Ovary (tissue), 7 donors: ENCODE measurements at regions not wholly inside any gene's neighbourhood (a gene's known extent, or its start where the extent isn't known, plus 50 kb on each side); places are given as distances from the start of the nearest gene placed in this dataset.

ENCODE experiments used
- DNase-seq, 5 donors: peaks; one replicate each; pipeline ENCODE4 v3.0.0-alpha.2; 2019 to 2020
- H3K27ac ChIP-seq, 2 donors: fragments of 200-600 bp; one replicate each; pipeline versions ENCODE4 v1.5.1 to v1.8.0; 2019 to 2022
- H3K27me3 ChIP-seq: fragments of 200-600 bp; one replicate; pipeline ENCODE4 v1.8.0; 2022
- H3K36me3 ChIP-seq: fragments of 200-600 bp; sonication (generic); one replicate; pipeline ENCODE4 v1.5.1; 2019
- H3K4me1 ChIP-seq: one replicate; pipeline ENCODE4 v1.8.1; 2013; ENCODE audit warnings: mild to moderate bottlenecking, moderate library complexity; ENCODE audit not compliant: insufficient read depth
- H3K4me3 ChIP-seq: fragments of 200-600 bp; sonication (generic); one replicate; pipeline ENCODE4 v1.5.1; 2017
- H3K9me3 ChIP-seq, 2 donors: fragments of 200-600 bp in 1 of 2; sonication (generic) in 1 of 2; one replicate each; pipeline versions ENCODE4 v1.5.1 to v1.8.1; 2013 to 2019; ENCODE audit warnings: mild to moderate bottlenecking in 1 of 2, moderate library complexity in 1 of 2
- EP300 ChIP-seq: sonication (generic); formaldehyde crosslinking; IDR thresholded peaks from one replicate; pipeline ENCODE4 v1.6.1; 2017; ENCODE audit warnings: antibody characterized with exemption
- POLR2A ChIP-seq: fragments of 450-650 bp; IDR thresholded peaks from one replicate; pipeline ENCODE4 v1.6.1; 2017; ENCODE audit warnings: antibody characterized with exemption, mild to moderate bottlenecking, moderate library complexity
- WGBS, 3 donors: extraction: QIAGEN DNeasy Blood & Tissue Kit in 1 of 3; methylation state at CpG; one replicate each; pipeline versions ENCODE4 v1.1.5 to v1.1.7; 2013 to 2017; 5-methylcytosine and 5-hydroxymethylcytosine counted together
- intact Hi-C, 4 donors: fragments of 100-400 bp; cut with DNase I; formaldehyde crosslinking; loops; one replicate each; pipeline versions ENCODE4 v1.11.0 to v1.15.1; 2022 to 2023
- TF ChIP-seq, protein P1 (sequence below), 3 donors: fragments of 450-650 bp in 2 of 3; fragments of 200-600 bp in 1 of 3; IDR thresholded peaks; one replicate each; pipeline versions ENCODE4 v1.5.1 to v1.8.0; 2016 to 2022; ENCODE audit warnings: antibody characterized with exemption in 3 of 3, mild to moderate bottlenecking in 1 of 3
- donor health status: DM: no; HTN: no; CAD: no; lungs with moderate emphysema.
- donor health status: DM: no; HTN: no; CAD: no.
- donor health status: Bipolar disorder and iron deficiency.
- donor health status: DM: no; HTN: no; CAD: no.
- donor health status: DM: yes; HTN: yes; CAD: no.

GRCh38 chr12:67182551-67182950, 86.6 kb upstream of the CAND1 start:
- WGBS, 3 donors, result 72 to 85% (median 81%) methylated on average over 2 of the region's 2 CpGs
- intact Hi-C loops, result no loop called here
- H3K27ac ChIP-seq, result no peak overlapping the region

DNA sequence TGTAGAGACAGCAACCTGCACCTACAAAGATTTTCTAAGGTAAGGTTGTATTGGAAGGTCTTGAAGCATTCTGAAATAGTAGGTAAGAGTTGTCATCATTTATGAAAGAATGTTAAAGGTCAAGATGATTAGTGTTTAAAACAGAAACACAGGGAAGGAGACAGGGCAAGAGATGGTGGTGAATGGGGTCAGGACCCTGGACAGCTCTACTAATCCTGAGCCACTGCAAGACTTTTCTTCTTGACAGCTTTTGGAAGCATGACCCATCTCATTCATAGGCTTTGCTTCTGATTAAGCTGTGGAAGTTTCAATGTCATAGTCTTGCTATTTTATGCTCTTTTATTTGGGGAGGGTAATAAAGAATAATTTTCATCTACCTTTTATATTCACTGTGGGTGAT, 75.5 kb upstream of the CAND1 start:
- TF ChIP-seq EP300 (no peak), POLR2A (no peak)
- TF ChIP-seq, protein P1, sequence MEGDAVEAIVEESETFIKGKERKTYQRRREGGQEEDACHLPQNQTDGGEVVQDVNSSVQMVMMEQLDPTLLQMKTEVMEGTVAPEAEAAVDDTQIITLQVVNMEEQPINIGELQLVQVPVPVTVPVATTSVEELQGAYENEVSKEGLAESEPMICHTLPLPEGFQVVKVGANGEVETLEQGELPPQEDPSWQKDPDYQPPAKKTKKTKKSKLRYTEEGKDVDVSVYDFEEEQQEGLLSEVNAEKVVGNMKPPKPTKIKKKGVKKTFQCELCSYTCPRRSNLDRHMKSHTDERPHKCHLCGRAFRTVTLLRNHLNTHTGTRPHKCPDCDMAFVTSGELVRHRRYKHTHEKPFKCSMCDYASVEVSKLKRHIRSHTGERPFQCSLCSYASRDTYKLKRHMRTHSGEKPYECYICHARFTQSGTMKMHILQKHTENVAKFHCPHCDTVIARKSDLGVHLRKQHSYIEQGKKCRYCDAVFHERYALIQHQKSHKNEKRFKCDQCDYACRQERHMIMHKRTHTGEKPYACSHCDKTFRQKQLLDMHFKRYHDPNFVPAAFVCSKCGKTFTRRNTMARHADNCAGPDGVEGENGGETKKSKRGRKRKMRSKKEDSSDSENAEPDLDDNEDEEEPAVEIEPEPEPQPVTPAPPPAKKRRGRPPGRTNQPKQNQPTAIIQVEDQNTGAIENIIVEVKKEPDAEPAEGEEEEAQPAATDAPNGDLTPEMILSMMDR (IDR thresholded peaks at IDR 0.05), result no peak
- Histone ChIP-seq H3K4me1 (no peaks in the 10 kb centered on the region), H3K27me3 (no peaks in the 10 kb centered on the region), H3K27ac (no peak overlapping the region), H3K9me3 (no peaks in the 10 kb centered on the region), H3K4me3 (no peak overlapping the region), H3K36me3 (no peaks in the 10 kb centered on the region)
- no peak for DNase-seq
- intact Hi-C loops, result no loop called here

More at GRCh38 chr12:67182551-67182950, 86.6 kb upstream of the CAND1 start:
- H3K27me3 ChIP-seq, result no peaks in the 10 kb centered on the region
- DNase-seq, result no peak
- no peaks in the 10 kb centered on the region for H3K4me1 ChIP-seq
- no peak for TF ChIP-seq POLR2A
- no peak for TF ChIP-seq EP300
- TF ChIP-seq, protein P1 (IDR thresholded peaks at IDR 0.05), result no peak
- H3K36me3 ChIP-seq, result no peaks in the 10 kb centered on the region
- no peak overlapping the region for H3K4me3 ChIP-seq
- no peaks in the 10 kb centered on the region for H3K9me3 ChIP-seq

GRCh38 chr12:67200386-67200785, 68.8 kb upstream of the CAND1 start:
- intact Hi-C loops, result no loop called here
- H3K9me3 ChIP-seq, result no peaks in the 10 kb centered on the region
- 0 to 51% (median 0%) methylated on average over 1 of the region's 1 CpG for WGBS, 3 donors
- no peak overlapping the region for H3K4me3 ChIP-seq
- no peak overlapping the region for H3K27ac ChIP-seq
- no peaks in the 10 kb centered on the region for H3K27me3 ChIP-seq
- H3K36me3 ChIP-seq, result no peaks in the 10 kb centered on the region
- no peak for DNase-seq
- TF ChIP-seq EP300 (no peak), POLR2A (no peak)
- TF ChIP-seq, protein P1 (IDR thresholded peaks at IDR 0.05), result no peak
- H3K4me1 ChIP-seq, result no peaks in the 10 kb centered on the region

DNA sequence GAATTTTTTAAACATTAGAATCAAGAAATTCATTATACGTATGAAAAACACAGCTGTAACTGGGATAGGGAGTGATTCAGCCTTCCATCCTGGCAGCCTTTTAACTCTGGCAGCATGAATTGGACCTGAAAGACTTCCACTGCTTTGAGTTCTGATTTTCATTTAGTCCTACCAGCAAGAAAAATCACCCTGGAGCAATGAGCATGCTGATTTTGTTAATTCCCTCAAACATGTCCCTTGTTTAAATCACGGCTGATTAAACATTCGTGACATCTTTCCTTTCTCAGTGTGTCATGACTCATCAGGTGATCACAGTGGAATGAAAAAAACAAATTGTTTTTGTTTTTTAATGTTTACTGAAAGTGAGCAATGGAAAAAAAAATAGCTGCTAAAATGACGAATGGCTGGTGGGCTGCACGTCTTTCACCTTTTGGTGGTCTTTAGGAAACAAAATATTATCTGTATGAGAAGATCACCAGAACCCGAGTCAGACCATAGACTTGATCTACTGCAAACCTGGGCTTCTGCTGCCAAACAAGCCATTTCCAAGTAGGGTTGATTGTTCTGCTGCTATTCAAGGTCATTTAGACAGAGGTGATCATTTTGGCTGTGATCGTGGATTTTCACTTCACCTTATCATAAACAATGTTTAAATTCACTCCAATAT, 67.0 kb upstream of the CAND1 start:
- Histone ChIP-seq H3K27ac (no peak overlapping the region), H3K4me3 (no peak overlapping the region), H3K27me3 (no peaks in the 10 kb centered on the region), H3K36me3 (no peaks in the 10 kb centered on the region), H3K9me3 (no peaks in the 10 kb centered on the region), H3K4me1 (no peaks in the 10 kb centered on the region)
- 30 to 43% (median 42%) methylated on average over 7 of the region's 7 CpGs for WGBS, 3 donors
- DNase-seq, result no peak
- intact Hi-C loops, result no loop called here
- TF ChIP-seq EP300, result no peak
- TF ChIP-seq, protein P1 (IDR thresholded peaks at IDR 0.05), result no peak
- no peak for TF ChIP-seq POLR2A
